GM21786 (cell line): ENCODE measurements at regions not wholly inside any gene's neighbourhood (a gene's known extent, or its start where the extent isn't known, plus 50 kb on each side); places are given as distances from the start of the nearest gene placed in this dataset.
"Not testable (repeated sequence)": the region's sequence is repeated elsewhere in the genome, so short reads cannot be mapped to it uniquely, and the experiment has no call there.

Source experiments
- ATAC-seq: cut with Tn5 transposase; IDR thresholded peaks from one replicate; pipeline ENCODE4 v1.9.1; 2021; ENCODE audit not compliant: unreplicated experiment

DNA sequence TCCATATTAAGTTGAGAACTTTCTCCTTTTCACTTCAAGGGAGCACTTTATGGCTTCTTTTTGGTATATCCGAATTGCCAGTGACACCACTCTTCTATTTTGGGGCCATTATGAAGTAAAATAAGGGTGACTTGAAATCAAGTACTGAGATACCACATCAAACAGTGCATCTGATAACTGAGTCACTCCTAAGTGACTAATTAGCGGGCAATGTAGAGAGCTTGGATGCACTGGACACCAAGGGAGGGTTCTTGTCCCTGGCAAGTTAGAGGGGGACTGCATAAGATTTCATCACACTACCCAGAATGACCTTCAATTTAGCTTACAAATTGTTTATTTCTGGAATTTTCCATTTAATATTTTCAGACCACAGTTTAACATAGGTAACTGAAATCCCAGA lies 813.9 kb upstream of the CDH10 start:
- no peak for ATAC-seq

- no peak for ATAC-seq
Measured at GRCh38 chr5:25453500-25453899, 808.7 kb upstream of the CDH10 start.

- ATAC-seq, result no peak
Measured at GRCh38 chr5:25451294-25451693, 806.5 kb upstream of the CDH10 start.

- ATAC-seq, result no peak
Measured at GRCh38 chr5:25448646-25449045, 803.9 kb upstream of the CDH10 start.

GRCh38 chr5:25448190-25448621 lies 803.4 kb upstream of the CDH10 start:
- ATAC-seq, result no peak

DNA sequence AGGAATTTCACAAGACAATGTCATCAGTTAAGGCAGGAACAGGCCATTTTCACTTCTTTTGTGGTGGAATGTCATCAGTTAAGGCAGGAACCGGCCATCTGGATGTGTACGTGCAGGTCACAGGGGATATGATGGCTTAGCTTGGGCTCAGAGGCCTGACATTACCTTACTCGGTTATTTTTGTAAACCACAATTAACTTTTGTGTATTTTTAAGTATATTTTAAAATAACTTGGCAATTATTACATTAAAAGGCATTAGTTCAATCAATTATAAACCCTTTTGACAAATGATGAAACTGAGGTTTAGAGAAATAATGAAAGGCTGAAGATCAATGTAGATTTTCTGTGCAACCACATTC lies 801.3 kb upstream of the CDH10 start:
- ATAC-seq, result not testable (repeated sequence)

GRCh38 chr5:25445381-25446060 lies 800.7 kb upstream of the CDH10 start:
- ATAC-seq, result not testable (repeated sequence)

DNA sequence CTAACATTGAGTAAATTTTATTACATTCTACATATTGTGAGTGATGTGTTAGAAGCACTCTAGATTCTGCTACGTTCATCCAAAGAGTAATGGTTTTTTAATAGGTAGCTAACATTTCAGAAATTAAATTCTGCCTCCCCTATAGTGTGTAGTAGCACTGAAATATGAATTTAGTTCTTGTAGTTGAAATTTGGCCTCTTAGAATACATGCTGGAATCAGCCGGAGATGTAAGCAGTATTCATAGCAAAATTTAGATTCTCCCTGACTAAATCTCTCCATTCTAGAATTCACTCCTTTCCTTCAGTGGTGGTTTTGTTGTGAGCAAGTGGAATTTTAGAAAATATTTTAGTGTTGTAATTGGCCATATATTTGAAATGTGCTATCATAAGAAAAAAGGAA lies 799.9 kb upstream of the CDH10 start:
- ATAC-seq, result no peak

GRCh38 chr5:25441810-25442209 lies 797.0 kb upstream of the CDH10 start:
- no peak for ATAC-seq

GRCh38 chr5:25439025-25439424 lies 794.2 kb upstream of the CDH10 start:
- ATAC-seq, result no peak

DNA sequence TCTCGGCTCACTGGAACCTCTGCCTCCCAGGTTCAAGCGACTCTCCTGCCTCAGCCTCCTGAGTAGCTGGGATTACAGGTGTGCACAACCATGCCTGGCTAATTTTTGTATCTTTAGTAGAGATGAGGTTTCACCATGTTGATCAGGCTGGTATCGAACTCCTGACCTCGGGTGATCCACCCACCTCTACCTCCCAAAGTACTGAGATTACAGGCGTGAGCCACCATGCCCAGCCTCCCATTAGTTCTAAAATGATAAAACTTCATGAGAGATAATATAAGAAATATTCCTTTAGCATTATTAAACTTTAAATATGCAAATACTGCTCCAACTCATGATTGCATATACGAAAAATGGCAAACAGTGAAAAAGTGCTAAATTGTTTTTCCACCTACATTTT lies 793.6 kb upstream of the CDH10 start:
- ATAC-seq, result not testable (repeated sequence)

DNA sequence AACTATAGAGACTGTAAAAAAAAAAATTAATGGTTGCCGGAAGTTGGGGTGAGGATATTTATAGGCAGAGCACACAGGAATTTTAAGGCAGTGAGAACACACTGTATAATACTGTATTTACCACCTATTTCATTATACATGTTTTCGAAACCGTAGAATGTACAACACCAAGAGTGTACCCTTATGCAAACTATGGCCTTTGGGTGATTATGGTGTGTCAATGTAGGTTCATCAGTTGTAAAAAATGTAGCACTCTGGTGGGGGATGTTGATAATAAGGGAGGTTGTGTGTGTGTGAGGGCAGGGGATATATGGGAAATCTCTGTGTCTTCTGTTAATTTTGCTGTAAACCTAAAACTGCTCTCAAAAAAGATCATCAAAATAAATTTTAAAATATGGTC lies 791.7 kb upstream of the CDH10 start:
- ATAC-seq, result no peak

DNA sequence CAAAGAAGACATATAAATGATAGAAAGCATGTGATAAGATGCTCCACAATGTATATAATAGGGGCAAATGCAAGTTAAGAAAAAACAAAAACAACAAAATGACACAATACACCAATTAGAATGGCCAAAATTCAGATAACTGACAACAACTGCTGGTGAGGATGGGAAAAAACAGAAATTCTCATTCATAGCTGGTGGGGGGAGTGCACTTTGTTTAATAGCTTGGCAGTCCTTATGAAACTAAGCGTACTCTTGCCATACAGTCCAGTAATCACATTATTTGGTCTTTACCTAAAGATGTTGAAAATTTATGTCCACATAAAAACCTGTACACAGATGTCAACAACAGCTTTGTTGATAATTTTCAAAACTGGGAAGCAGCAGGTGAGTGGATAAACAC lies 791.1 kb upstream of the CDH10 start:
- no peak for ATAC-seq

DNA sequence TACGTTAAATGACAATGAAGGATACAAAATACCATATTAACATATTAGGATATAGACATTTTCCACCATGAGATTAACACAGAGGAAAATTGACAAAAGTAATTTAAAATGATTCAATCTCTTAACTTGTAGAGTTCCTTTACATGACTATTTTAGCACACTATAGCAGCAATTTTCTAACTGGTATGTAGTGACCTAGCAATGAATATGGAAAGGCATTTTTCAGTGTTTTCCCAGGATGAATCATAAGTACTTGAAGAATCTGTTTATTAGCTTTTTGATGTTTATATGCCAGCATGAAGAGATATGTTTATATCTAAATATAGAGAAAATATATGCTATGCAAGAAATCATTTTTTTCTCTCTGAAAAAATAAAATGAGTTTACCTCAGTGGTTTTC lies 782.5 kb upstream of the CDH10 start:
- no peak for ATAC-seq

GRCh38 chr5:25423271-25423670 lies 778.5 kb upstream of the CDH10 start:
- ATAC-seq, result no peak

- ATAC-seq, result no peak
Measured at GRCh38 chr5:25419684-25420083, 774.9 kb upstream of the CDH10 start.

GRCh38 chr5:25418978-25419377 lies 774.2 kb upstream of the CDH10 start:
- no peak for ATAC-seq

GRCh38 chr5:25418319-25418859 lies 773.6 kb upstream of the CDH10 start:
- ATAC-seq, result no peak

DNA sequence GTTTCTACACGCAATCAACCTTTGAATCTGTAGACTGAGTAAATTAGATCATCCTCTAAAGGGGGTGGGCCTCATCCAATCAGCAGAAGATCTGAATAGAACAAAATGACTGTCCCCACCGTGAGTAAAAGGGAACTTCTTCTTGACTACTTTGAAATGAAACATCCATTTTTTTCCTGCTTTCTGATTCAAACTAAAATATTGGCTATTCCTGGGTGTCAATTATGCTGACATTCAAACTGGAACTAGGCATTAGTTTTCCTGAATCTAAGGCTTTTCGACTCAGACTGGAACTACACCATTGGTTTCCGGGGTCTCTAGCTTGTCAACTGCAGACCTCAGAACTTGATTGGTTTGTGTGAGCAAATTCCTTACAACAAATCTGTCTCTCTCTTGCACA lies 772.2 kb upstream of the CDH10 start:
- ATAC-seq, result no peak

DNA sequence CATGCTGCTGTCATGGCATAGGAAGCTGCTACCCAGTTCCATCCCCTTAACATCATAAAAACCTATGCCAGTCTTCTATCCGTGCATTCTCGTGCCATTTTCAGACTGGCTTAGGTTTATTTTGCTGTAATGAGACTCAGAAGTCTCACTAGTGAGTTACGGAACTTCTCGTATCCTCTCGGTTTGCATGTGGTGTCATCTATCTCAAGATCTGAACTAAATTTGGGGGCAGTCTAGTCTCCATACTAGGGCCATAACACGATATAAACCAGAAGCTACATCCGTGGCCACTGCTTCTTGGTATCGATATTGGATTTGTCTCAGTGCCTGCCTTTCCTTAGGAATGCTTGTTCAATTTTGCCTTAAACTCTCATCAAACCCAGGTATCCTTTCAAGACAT lies 771.2 kb upstream of the CDH10 start:
- ATAC-seq, result no peak

- no peak for ATAC-seq
Measured at GRCh38 chr5:25414742-25415141, 770.0 kb upstream of the CDH10 start.

DNA sequence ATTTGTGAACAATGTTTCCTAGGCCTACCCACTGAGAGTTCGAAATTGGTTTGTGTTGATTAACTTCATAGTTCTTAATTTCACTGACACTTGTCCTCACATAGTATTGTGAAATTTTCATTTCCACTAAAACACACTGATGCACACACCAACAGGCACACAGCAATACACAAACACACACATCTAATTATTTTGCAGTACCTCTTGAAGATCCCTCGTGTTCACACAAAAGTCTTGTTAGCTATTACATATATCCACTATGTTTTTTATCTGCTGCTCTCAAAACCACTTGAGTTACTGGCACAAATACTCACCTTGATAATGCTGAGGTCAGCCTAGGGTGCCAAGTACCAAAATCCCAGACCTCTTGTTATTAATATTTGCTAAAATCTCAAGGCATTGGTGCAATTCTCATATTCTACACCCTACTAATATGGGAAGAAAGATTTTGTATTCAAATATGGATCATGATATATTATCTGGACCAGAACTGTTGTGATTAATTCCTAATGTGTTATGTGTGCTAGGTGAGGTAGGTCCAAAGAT lies 767.4 kb upstream of the CDH10 start:
- no peak for ATAC-seq

DNA sequence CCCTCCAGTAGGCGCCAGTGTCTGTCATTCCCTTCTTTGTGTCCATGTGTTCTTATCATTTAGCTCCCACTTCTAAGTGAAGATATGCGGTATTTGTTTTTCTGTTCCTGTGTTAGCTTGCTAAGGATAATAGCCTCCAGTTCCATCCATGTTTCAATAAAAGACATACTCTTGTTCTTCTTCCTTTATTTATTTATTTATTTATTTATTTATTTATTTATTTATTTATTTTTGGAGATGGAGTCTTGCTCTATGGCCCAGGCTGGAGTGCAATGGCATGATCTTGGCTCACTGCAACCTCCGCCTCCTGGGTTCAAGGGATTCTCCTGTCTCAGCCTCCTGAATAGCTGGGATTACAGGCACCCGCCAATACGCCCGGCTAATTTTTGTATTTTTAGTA lies 762.6 kb upstream of the CDH10 start:
- not testable (repeated sequence) for ATAC-seq
